Urinary bladder (tissue), 3 donors: ENCODE measurements at regions not wholly inside any gene's neighbourhood (a gene's known extent, or its start where the extent isn't known, plus 50 kb on each side); places are given as distances from the start of the nearest gene placed in this dataset.
"Not testable (repeated sequence)": the region's sequence is repeated elsewhere in the genome, so short reads cannot be mapped to it uniquely, and the experiment has no call there.

ENCODE experiments used
- DNase-seq: peaks from one replicate; pipeline ENCODE4 v3.0.0-alpha.2; 2015; ENCODE audit errors: extremely low spot score
- H3K27ac ChIP-seq: one replicate; pipeline ENCODE4 v1.5.1; 2013; ENCODE audit warnings: low read depth, mild to moderate bottlenecking, moderate library complexity
- H3K36me3 ChIP-seq: one replicate; pipeline ENCODE4 v1.6.1; 2013; ENCODE audit warnings: mild to moderate bottlenecking, moderate library complexity; ENCODE audit not compliant: insufficient read depth
- H3K4me1 ChIP-seq: one replicate; pipeline ENCODE4 v1.6.1; 2013; ENCODE audit warnings: mild to moderate bottlenecking, moderate library complexity; ENCODE audit not compliant: insufficient read depth
- H3K4me3 ChIP-seq: one replicate; pipeline ENCODE4 v1.5.1; 2013; ENCODE audit warnings: low read depth, low read length
- WGBS: extraction: QIAGEN DNeasy Blood & Tissue Kit; methylation state at CpG from one replicate; pipeline ENCODE4 v1.1.7; 2013; 5-methylcytosine and 5-hydroxymethylcytosine counted together
- donor health status: healthy with polysubstance abuse.
- donor health status: healthy.

GRCh38 chr10:2212244-2212834 lies 475.0 kb upstream of the ADARB2 start:
- H3K4me1 ChIP-seq: no peaks in the 10 kb centered on the region
- no peak for DNase-seq
- WGBS: 49% methylated on average over 11 of the region's 11 CpGs

DNA sequence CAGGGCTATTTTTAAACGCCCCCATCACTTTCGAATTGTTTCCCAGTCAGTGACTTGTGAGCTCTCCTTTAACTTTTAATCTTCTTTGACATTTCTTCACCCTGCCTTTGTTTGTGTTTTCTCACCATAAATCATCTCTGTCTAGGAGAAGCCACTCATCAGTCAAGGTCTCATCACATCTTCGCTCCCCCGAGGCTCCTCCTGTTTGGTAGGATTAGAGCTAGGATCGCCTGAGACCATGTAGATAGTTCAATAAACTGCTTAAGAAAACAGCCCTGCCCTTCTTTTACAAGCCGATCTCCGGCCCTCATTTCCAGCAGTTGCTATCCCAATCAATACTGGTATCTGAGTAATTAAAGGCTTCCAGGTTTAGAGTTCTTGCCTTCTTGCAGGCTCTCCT lies 472.8 kb upstream of the ADARB2 start:
- Histone ChIP-seq H3K27ac (no peak overlapping the region), H3K4me3 (no peak overlapping the region), H3K4me1 (no peaks in the 10 kb centered on the region), H3K36me3 (no peaks in the 10 kb centered on the region)
- 53% methylated on average over 7 of the region's 7 CpGs for WGBS
- DNase-seq: no peak

More at GRCh38 chr10:2212244-2212834, 475.0 kb upstream of the ADARB2 start:
- Histone ChIP-seq H3K4me3 (no peak overlapping the region), H3K27ac (no peak overlapping the region), H3K36me3 (no peaks in the 10 kb centered on the region)

GRCh38 chr10:2208106-2208505 lies 470.8 kb upstream of the ADARB2 start:
- Histone ChIP-seq H3K4me3 (no peak overlapping the region), H3K36me3 (no peaks in the 10 kb centered on the region), H3K27ac (no peak overlapping the region), H3K4me1 (no peaks in the 10 kb centered on the region)
- 82% methylated on average over 7 of the region's 7 CpGs for WGBS
- DNase-seq: no peak

- no peak overlapping the region for H3K27ac ChIP-seq
- WGBS: 95% methylated on average over 27 of the region's 27 CpGs
- no peaks in the 10 kb centered on the region for H3K36me3 ChIP-seq
- no peak overlapping the region for H3K4me3 ChIP-seq
- no peaks in the 10 kb centered on the region for H3K4me1 ChIP-seq
- DNase-seq: no peak
Measured at GRCh38 chr10:2207246-2207922, 470.1 kb upstream of the ADARB2 start.

GRCh38 chr10:2205406-2205805 lies 468.1 kb upstream of the ADARB2 start:
- 70% methylated on average over 2 of the region's 2 CpGs for WGBS
- Histone ChIP-seq H3K36me3 (no peaks in the 10 kb centered on the region), H3K4me3 (no peak overlapping the region), H3K4me1 (no peaks in the 10 kb centered on the region), H3K27ac (no peak overlapping the region)
- no peak for DNase-seq

GRCh38 chr10:2202401-2202800 lies 465.1 kb upstream of the ADARB2 start:
- no peaks in the 10 kb centered on the region for H3K36me3 ChIP-seq
- no peak overlapping the region for H3K4me3 ChIP-seq
- no peak overlapping the region for H3K27ac ChIP-seq
- H3K4me1 ChIP-seq: no peaks in the 10 kb centered on the region
- 22% methylated on average over 8 of the region's 8 CpGs for WGBS
- peak; percentile 6 for DNase-seq

- no peak overlapping the region for H3K27ac ChIP-seq
- no peaks in the 10 kb centered on the region for H3K36me3 ChIP-seq
- no peaks in the 10 kb centered on the region for H3K4me1 ChIP-seq
- no peak overlapping the region for H3K4me3 ChIP-seq
- WGBS: 92% methylated on average over 6 of the region's 6 CpGs
- no peak for DNase-seq
Measured at GRCh38 chr10:2201534-2202099, 464.3 kb upstream of the ADARB2 start.

DNA sequence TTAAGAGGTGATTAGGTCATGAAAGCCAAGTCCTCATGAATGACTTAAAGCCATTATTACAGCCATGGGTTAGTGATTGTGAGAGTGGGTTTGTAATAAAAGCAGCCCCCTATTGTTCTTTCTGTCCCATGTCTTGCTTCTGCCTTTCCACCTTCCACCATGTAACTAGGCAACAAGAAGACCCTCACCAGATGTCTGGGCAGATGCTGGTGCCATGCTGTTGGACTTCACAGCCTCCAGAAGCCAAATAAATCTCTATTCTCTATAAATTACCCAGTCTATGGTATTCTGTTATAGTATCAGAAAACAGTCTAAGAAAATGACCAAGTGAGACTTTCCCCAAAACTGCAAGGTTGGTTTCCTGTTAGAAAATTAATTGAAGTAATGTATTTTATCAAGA lies 460.3 kb upstream of the ADARB2 start:
- Histone ChIP-seq H3K27ac (no peak overlapping the region), H3K4me3 (no peak overlapping the region), H3K36me3 (no peaks in the 10 kb centered on the region), H3K4me1 (no peaks in the 10 kb centered on the region)
- DNase-seq: no peak

DNA sequence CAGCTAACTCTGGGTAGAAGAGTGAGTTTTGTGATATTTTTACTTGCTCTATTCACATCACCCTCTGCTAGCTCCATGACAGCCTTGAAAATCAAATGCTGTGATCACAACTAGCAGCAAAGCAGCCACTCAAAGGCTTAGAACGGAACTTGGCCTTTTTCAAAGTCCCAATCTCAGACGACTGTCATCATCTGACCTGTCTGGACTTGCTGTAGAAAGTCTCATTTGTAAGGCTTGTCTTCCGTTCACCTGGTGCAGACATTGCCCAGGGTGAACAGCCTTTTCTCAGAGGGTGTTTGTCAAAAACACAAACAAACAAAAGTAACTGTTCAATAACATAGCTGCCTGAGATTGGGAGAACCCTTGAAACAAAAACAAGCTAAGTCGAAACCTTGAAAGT lies 458.9 kb upstream of the ADARB2 start:
- WGBS: 78% methylated on average over 4 of the region's 4 CpGs

GRCh38 chr10:2189356-2189755 lies 452.0 kb upstream of the ADARB2 start:
- not testable (repeated sequence) for H3K36me3 ChIP-seq, DNase-seq
- 64% methylated on average over 4 of the region's 4 CpGs for WGBS

More for the DNA sequence above, 458.9 kb upstream of the ADARB2 start:
- Histone ChIP-seq H3K27ac (no peak overlapping the region), H3K36me3 (no peaks in the 10 kb centered on the region), H3K4me3 (no peak overlapping the region), H3K4me1 (no peaks in the 10 kb centered on the region)
- no peak for DNase-seq

DNA sequence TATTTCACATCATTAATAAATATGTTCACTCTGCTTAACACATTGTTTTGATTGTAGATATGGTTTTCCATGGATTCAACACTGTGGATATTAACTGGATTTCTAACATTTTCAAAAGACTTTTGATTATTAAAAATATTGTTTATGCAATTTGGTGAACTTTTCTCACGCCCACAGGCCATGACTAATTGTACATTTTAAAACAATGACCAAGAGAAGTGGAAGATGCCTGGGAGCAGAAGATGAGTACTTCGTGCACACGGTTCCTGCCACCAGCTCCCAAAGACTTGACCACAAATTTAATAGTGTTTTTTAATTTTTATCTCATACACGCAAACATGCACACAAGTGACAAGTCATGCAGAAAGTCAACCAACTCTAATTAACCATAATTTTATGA lies 451.0 kb upstream of the ADARB2 start:
- H3K27ac ChIP-seq: no peak overlapping the region
- H3K36me3 ChIP-seq: no peaks in the 10 kb centered on the region
- H3K4me3 ChIP-seq: no peak overlapping the region
- WGBS: 80% methylated on average over 4 of the region's 4 CpGs
- DNase-seq: no peak
- no peaks in the 10 kb centered on the region for H3K4me1 ChIP-seq

More at GRCh38 chr10:2189356-2189755, 452.0 kb upstream of the ADARB2 start:
- not testable (repeated sequence) for H3K27ac ChIP-seq, H3K4me3 ChIP-seq, H3K4me1 ChIP-seq

DNA sequence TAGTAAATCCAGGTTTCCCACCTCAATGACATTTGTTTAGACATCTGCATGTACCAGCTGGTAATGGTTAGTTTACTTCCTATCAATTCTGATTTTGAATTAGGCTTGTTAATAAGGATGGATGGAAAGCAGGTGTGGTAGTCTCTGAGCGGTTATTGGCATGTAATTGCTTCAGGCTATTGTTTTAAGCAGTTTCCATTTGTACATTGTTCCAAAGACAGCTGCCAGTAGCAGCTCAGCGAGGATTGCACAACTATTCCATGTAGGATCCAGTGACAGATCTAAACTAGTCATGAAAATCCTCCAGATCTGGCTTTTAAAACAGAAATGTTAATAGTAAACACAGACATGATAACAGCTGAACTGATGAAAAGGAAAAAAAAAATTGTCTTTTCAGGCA lies 436.0 kb upstream of the ADARB2 start:
- Histone ChIP-seq H3K36me3 (no peaks in the 10 kb centered on the region), H3K27ac (no peak overlapping the region), H3K4me1 (no peaks in the 10 kb centered on the region), H3K4me3 (no peak overlapping the region)
- DNase-seq: no peak
- 27% methylated on average over 2 of the region's 2 CpGs for WGBS

DNA sequence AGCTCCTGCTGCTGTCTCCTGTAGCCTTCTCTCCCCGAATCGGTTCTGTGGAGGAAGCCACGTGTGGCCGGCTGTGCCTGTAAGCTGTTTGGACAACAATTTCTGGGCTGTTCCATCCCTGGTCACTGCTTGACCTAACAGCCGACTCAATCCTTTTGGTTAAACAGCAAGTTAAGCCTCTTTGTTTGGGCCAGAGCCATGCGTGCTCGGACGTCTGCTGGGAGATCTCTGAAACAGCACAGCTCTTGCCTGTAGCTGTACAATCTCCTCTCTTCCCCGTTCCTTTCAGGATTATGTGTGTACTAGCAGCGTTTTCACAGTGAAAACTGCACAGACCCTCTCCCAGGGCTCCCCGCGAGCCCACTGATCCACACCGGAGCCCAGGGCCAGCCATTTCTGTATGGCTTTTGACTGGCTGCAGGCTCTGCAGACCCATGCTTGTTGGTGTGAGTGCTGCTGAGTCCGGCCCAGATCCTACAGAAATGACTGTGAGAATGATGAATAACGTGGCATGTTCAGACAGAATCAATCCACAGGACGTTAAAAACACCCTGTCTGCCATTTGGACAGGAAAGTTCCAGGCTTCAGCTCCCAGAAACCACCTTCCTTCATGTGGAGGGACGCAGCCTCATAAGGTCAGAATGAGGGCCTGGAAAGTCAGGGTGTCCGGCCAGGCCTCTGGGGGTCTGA lies 428.6 kb upstream of the ADARB2 start:
- no peak for DNase-seq
- no peaks in the 10 kb centered on the region for H3K36me3 ChIP-seq
- no peaks in the 10 kb centered on the region for H3K4me1 ChIP-seq
- no peak overlapping the region for H3K27ac ChIP-seq
- 35% methylated on average over 18 of the region's 18 CpGs for WGBS
- H3K4me3 ChIP-seq: no peak overlapping the region

- H3K4me3 ChIP-seq: no peak overlapping the region
- H3K36me3 ChIP-seq: no peaks in the 10 kb centered on the region
- no peaks in the 10 kb centered on the region for H3K4me1 ChIP-seq
- no peak overlapping the region for H3K27ac ChIP-seq
- WGBS: 85% methylated on average over 4 of the region's 4 CpGs
- no peak for DNase-seq
Measured at GRCh38 chr10:2150288-2150687, 413.0 kb upstream of the ADARB2 start.
